ENCODE measurements at regions not wholly inside any gene's neighbourhood (a gene's known extent, or its start where the extent isn't known, plus 50 kb on each side); places are given as distances from the start of the nearest gene placed in this dataset.
"Not testable (repeated sequence)": the region's sequence is repeated elsewhere in the genome, so short reads cannot be mapped to it uniquely, and the experiment has no call there.

- DNase-seq (ENCODE audit: low read depth), result no peak
- no peak overlapping the region for H3K4me3 ChIP-seq (ENCODE audit: low read length)
- no peak for TF ChIP-seq CTCF (conservative IDR thresholded peaks at IDR 0.05; ENCODE audit: low read length)
Observed at GRCh38 chr16:77048085-77048484, 142.9 kb upstream of the MON1B start.

GRCh38 chr16:77049577-77049976, 141.4 kb upstream of the MON1B start:
- TF ChIP-seq CTCF (conservative IDR thresholded peaks at IDR 0.05; ENCODE audit: low read length), result no peak

GRCh38 chr16:77056597-77056996, 134.4 kb upstream of the MON1B start:
- H3K4me3 ChIP-seq (ENCODE audit: low read length); DNase-seq (ENCODE audit: low read depth): not testable (repeated sequence)

More at GRCh38 chr16:77049577-77049976, 141.4 kb upstream of the MON1B start:
- no peak overlapping the region for H3K4me3 ChIP-seq (ENCODE audit: low read length)
- no peak for DNase-seq (ENCODE audit: low read depth)

- no peak for DNase-seq (ENCODE audit: low read depth)
- no peak overlapping the region for H3K4me3 ChIP-seq (ENCODE audit: low read length)
- no peak for TF ChIP-seq CTCF (conservative IDR thresholded peaks at IDR 0.05; ENCODE audit: low read length)
Observed at GRCh38 chr16:77057161-77057774, 133.7 kb upstream of the MON1B start.

- no peak for DNase-seq (ENCODE audit: low read depth)
- no peak overlapping the region for H3K4me3 ChIP-seq (ENCODE audit: low read length)
- no peak for TF ChIP-seq CTCF (conservative IDR thresholded peaks at IDR 0.05; ENCODE audit: low read length)
Observed at GRCh38 chr16:77059446-77059845, 131.5 kb upstream of the MON1B start.

- no peak overlapping the region for H3K4me3 ChIP-seq (ENCODE audit: low read length)
- no peak for DNase-seq (ENCODE audit: low read depth)
- no peak for TF ChIP-seq CTCF (conservative IDR thresholded peaks at IDR 0.05; ENCODE audit: low read length)
Observed at GRCh38 chr16:77060614-77061013, 130.4 kb upstream of the MON1B start.

- DNase-seq (ENCODE audit: low read depth), result no peak
- no peak for TF ChIP-seq CTCF (conservative IDR thresholded peaks at IDR 0.05; ENCODE audit: low read length)
- H3K4me3 ChIP-seq (ENCODE audit: low read length), result no peak overlapping the region
Observed at GRCh38 chr16:77062878-77063675, 127.9 kb upstream of the MON1B start.
